ENCODE measurements at regions not wholly inside any gene's neighbourhood (a gene's known extent, or its start where the extent isn't known, plus 50 kb on each side); places are given as distances from the start of the nearest gene placed in this dataset.

DNA sequence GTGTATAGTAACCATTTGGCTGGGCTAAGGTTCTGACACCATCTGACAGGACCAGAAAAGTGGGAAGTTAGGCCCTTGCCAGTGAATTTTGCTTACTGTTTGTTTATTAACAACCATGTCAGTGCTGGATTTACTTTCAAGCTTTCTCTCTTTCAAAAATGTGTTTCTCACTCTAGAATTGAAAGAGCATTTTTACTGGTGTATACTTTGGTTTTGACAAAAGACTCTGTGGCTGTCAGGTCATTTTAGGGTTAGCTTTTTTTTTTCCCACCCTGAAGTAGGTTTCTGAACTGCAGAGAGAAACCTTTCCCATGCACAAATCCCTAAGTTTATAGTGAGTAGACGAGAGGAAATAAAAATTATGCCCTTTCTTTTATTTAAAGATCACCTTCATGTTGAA, 230.0 kb upstream of the TBC1D5 start:
- H3K4me3 ChIP-seq (replicated peaks; ENCODE audit: low read depth, low read length) = no peak overlapping the region

GRCh38 chr3:17972030-17972429, 229.6 kb upstream of the TBC1D5 start:
- H3K4me3 ChIP-seq (replicated peaks; ENCODE audit: low read depth, low read length) = no peak overlapping the region
- TF ChIP-seq, protein P1, sequence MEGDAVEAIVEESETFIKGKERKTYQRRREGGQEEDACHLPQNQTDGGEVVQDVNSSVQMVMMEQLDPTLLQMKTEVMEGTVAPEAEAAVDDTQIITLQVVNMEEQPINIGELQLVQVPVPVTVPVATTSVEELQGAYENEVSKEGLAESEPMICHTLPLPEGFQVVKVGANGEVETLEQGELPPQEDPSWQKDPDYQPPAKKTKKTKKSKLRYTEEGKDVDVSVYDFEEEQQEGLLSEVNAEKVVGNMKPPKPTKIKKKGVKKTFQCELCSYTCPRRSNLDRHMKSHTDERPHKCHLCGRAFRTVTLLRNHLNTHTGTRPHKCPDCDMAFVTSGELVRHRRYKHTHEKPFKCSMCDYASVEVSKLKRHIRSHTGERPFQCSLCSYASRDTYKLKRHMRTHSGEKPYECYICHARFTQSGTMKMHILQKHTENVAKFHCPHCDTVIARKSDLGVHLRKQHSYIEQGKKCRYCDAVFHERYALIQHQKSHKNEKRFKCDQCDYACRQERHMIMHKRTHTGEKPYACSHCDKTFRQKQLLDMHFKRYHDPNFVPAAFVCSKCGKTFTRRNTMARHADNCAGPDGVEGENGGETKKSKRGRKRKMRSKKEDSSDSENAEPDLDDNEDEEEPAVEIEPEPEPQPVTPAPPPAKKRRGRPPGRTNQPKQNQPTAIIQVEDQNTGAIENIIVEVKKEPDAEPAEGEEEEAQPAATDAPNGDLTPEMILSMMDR (IDR thresholded peaks at IDR 0.05; ENCODE audit: low read depth, low read length, missing control alignments) = no peak
- DNase-seq (ENCODE audit: extremely low read depth, low read depth) = no peak

More for the DNA sequence above, 230.0 kb upstream of the TBC1D5 start:
- TF ChIP-seq, protein P1 (IDR thresholded peaks at IDR 0.05; ENCODE audit: low read depth, low read length, missing control alignments) = no peak
- DNase-seq (ENCODE audit: extremely low read depth, low read depth) = no peak

GRCh38 chr3:17969985-17970568, 227.6 kb upstream of the TBC1D5 start:
- no peak overlapping the region for H3K4me3 ChIP-seq (replicated peaks; ENCODE audit: low read depth, low read length)
- DNase-seq (ENCODE audit: extremely low read depth, low read depth) = no peak
- TF ChIP-seq, protein P1 (IDR thresholded peaks at IDR 0.05; ENCODE audit: low read depth, low read length, missing control alignments) = no peak

- TF ChIP-seq, protein P1 (IDR thresholded peaks at IDR 0.05; ENCODE audit: low read depth, low read length, missing control alignments) = no peak
- DNase-seq (ENCODE audit: extremely low read depth, low read depth) = no peak
- no peak overlapping the region for H3K4me3 ChIP-seq (replicated peaks; ENCODE audit: low read depth, low read length)
These were observed 226.8 kb upstream of the TBC1D5 start for GRCh38 chr3:17969244-17969643.

DNA sequence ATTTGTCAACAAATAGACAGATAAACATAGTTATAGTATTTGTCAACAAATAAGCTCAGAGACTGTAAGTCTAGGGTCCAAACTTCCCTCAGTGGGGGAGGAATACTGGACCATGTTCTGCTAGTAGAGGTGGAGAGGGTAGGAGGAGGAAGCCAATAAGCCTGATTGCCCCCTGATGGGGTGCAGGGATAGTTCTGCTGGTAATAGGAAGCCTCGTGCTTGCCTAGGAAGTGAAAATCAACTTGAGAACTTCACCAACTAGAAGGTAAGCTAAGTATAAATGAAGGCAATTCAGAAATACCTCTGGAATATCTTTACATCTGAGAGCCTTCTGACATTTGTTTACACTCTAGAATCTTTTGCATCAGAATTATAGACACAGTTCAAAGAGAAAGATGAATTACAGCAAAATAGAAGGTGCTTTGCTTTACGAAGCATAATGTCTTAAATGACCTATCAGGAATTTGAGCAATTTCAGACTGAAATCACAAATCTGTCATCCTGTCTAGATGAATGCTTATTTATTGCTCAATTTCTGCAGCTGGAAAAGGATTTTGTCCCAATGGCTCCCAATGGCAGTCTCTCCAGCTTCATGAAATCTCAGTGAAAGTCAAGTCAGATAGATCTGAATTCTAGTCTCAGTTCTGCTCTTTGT, 225.6 kb upstream of the TBC1D5 start:
- TF ChIP-seq, protein P1 (IDR thresholded peaks at IDR 0.05; ENCODE audit: low read depth, low read length, missing control alignments) = no peak
- no peak overlapping the region for H3K4me3 ChIP-seq (replicated peaks; ENCODE audit: low read depth, low read length)
- no peak for DNase-seq (ENCODE audit: extremely low read depth, low read depth)

DNA sequence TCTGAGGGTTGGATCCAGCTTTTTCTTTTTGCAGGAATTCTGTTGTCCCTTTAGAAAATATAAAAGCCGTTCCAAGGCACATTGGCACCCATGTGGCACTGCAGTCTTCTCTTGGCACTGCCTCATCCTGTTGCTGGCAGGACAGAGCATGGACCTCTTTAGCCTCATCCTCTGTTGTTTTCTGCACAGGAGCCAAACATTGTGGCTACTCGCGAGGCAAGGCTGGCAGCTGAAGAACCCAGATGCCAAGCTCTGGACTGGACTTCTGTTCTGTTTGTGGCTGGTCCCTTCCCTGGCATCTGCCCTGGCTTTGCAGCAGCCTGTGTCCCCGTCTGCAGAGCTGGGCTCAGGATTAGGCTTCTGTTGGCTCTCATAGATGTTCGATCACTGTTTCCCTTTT, 224.7 kb upstream of the TBC1D5 start:
- DNase-seq (ENCODE audit: extremely low read depth, low read depth) = no peak
- H3K4me3 ChIP-seq (replicated peaks; ENCODE audit: low read depth, low read length) = no peak overlapping the region
- TF ChIP-seq, protein P1 (IDR thresholded peaks at IDR 0.05; ENCODE audit: low read depth, low read length, missing control alignments) = no peak
